Epidermal melanocyte (primary cell): ENCODE measurements at regions not wholly inside any gene's neighbourhood (a gene's known extent, or its start where the extent isn't known, plus 50 kb on each side); places are given as distances from the start of the nearest gene placed in this dataset.

Source experiments
- DNase-seq: peaks from one replicate; pipeline ENCODE4 v3.0.0; 2011; ENCODE audit warnings: low spot score; ENCODE audit not compliant: insufficient read length

DNA sequence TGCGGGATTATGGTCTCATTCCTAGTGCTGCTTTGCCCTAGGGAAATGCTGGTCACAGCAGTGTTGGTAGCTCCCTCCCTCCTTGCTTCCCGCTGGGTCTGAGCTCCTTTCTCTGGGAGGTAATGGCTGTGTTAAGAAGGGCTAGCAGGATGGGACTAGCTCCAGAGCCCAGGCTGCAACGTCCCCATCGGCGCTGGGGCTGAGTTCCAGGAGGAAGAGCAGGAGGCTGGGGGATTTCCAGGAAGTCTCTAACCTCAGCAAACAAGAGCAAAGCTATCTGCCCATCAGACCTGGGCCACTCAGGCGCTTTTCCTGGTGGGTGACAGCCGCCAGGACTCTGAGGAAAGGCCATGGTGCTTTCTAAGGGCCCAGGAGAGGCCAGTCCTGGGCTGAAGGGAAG is 174.2 kb downstream of the DLL1 start:
- DNase-seq: no peak

DNA sequence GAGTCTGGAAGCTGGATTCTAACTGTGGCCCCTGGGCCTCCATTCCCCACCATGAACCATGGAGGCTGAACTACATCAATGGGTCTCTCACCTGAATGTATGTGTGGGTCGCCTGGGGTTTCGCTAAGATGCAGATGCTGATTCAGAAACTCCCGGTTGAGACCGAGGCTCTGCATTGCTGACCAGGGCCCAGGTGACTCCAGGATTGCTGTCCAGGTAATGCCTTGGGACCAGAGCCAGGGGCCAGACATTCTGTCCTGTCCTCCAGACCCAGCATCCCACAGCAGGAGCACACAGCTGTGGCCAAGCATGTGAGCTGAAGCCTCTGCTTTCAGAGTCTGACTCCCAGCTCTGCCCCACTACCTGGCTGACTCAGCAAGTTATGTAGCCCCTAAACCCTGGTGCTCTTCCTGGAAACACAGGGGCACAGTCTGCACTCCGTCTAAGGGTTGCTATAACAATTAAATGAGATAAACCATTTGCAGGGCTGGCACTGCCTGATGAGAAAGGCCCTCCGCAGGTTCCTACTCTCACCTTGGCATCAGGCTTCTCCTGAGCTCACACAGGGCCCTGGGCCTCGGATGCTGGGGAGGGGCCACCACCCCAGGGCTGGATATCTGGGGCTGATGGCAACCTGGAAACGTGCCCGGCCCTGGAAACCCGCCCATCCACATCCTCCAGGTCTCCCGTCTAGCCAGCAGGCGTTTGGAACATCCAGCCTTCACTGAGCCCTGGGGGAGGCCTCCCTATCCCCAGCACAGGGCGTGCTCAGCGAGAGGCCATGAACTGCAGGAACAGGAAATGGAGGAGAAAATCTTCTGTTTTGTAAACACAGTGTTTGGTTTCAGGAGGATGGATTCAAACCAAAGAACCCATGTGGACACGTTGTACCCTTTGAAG is 175.7 kb downstream of the DLL1 start:
- no peak for DNase-seq

DNA sequence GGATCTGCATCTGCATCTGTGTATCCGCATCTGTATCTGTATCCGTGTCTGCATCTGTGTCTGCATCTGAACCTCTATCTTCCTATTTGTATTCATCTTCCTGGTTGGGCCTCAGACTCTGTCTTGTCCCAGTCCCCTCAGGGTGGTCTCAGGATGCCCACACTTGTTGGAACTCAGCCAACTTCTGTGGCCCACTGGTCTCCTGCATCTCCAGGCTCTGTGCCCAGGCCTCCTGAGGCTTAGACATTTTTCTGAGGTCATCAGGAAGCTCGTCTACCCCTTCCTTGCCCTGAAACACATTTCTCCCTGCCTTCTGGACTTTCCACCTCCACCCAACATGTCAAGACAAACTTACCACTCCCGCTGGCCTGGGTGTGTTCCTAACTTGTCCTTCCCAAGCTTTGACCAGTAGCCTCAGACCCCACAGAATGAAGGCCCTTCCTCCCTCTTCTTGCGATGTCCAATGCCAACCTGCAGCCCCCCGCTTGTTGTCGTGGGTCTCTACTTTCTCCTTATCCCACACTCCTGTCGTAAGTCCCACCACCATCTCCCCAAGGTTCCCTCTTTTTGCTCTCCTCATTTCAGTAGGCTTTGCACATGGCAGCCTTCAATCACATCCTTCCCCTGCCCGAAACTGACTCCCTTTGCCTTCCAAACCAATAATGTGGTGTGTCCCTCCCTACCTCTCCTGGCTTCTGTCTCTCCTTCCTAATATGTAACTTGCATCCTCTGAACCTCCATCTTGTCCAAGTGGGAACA is 176.5 kb downstream of the DLL1 start:
- DNase-seq: no peak

DNA sequence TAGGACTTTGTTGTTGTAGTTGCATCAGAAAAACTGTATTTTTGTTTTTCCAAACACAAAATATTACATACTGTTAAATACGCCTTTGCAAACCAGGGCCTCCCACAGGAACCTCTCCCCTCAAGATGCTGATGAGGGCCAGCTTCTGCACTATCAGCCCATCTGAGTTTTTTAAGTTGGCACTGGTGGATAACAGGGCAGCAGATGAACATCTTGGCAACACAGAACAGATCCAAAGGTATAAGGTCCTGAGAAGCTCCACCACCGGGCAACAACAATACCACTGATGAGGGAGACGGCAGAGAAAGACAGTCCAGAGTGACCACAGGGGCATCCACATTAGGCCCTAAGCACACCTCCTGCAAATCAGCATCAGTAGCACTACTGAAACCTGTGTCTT is 177.7 kb downstream of the DLL1 start:
- no peak for DNase-seq

DNA sequence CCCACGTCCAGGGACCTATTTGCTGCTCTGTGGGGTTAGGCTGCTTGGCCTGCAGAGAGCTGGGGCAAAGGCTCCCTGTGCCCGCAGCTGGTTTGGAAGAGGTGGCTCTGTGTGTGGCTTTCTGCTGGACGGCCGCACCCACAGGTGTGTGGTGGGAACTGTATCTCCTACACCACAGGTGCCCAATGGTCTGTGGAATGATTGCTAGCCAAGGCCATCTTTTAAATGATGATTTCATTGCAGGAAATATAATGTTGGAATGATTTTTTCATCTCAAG is 178.4 kb downstream of the DLL1 start:
- no peak for DNase-seq

DNA sequence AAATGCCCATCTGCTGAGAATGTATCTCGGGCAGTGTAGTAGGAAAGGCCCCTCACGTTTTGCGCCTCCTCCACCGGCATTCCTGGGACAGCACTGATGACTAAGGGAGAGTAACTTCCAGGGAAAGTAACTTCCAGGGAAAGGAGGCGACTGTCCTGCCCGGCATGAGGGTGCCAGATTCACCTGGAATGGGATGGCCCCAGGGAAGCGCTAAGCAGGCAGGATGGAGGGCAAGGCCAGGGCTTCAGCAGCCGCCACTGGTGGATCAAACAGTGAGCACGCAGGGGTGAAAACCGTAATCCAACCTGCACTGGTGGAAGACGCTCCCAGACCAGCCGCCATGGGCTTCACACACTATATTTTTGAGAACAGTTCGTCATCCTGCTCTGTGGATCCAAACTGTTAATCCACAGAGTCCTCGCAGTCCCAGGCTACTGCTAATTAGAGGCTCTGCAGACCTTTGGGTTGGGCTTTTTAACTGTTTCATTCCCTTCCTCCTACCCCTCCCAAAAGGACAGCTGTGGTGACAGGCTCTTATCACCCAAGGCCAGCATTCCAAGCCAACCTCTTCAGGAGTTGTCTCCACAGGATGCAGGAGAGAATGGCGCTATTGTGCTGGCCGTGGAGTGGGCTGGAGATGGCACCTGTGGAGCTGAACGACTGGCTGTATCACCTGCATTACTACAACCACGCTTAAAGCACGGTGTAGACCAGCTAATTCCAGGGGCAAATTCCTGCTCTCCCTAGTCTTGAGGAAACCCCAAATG is 178.9 kb downstream of the DLL1 start:
- no peak for DNase-seq

DNA sequence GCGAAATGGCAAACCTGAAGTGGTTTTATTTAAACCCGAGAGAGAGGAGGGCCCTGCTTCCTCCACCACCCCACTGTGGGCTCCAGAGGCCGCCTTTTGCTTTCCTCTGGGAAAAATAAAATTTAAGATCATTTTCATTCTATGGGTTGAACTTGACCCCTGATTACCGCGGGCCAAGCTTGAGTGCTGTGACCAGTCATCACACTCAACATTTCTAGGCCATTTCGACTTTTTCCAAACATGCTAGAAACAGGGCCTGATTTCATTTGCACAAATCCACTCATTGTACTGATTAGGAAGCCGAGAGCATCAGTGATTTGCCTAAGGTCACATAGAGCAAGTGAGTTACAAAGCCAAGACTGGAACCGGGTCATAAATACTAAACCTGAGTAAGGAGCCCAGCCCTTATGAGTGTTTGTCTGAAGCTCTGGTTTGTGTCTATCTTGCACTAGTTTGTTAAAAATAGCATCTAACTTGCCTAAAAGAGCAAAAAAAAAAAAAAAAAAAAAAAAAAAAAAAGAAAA is 179.7 kb downstream of the DLL1 start:
- no peak for DNase-seq

DNA sequence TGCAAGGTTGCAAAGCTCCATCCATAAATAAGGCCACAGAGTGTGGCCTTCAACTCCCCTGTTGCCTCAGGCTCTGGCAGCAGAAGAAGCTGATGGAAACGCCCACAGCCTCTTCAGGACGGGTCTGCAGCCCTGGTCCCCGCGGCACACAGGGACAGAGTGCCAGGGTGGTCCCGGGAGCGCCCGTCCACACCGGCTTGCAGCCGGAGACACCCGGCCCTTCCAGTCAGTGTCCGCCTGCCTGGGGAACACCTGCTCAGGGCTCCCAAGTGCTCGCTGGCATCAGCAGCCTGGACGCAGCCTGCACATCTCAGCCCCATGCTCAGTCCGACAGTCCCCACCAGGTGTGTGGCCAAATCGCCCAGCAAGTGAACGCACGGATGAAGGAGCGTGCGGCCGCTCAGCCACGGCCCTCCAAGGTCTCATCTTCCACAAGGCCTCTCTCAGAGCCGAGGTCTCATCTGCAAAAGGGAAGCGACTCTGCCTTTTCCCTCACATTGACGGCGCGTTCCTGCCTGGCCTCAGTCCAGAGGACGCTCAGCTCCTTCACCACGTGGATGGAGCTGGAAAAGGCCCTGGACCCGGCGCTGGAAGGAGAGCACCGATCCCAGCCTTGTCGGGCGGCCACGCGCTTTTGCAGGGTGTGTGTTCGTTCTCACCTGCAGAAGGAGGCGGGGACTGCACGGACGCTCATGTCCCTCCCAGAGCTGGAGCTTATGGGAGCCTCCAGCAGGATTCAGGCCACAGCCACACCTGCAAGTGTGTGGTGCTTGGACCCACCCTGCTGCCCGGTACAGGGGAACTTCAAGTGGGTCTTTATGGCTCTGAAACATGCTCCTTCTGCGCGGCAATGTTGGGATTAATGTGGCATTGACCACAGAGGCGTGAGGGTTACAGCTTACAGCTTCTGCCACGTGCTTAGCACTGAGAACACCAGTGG is 180.4 kb downstream of the DLL1 start:
- no peak for DNase-seq

DNA sequence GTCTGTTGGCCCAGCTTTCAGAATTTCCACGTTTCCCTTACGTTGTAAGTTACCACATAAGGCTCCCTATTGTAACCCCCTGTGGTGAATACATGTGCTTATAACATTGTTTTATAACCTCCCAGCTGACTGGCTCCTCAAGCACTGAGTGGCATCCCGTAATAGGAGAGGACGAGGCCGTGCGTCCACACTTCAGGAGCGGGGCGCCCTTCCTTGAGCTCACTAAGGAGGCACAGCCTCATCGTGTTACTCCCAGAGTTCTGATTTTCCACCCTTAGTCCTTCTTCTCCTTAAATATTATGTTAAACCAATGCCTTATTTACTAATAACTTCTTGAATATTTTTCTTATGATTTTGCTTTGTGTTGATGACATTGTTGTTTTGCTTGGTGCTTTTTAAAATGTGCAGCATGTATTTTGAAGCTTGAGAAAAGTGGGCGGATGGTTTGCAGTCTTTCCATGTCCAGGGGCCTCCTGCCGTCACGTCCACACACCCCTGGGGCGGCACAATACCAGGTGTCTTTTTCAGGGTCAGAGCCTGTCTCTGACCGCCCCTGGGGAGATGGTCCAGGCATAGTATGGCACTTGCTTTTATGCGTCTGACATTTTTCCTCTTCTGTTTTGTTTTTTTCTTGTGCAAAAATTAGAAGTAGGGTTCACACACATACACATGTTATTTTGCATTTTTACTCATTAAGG is 181.8 kb downstream of the DLL1 start:
- DNase-seq: no peak

DNA sequence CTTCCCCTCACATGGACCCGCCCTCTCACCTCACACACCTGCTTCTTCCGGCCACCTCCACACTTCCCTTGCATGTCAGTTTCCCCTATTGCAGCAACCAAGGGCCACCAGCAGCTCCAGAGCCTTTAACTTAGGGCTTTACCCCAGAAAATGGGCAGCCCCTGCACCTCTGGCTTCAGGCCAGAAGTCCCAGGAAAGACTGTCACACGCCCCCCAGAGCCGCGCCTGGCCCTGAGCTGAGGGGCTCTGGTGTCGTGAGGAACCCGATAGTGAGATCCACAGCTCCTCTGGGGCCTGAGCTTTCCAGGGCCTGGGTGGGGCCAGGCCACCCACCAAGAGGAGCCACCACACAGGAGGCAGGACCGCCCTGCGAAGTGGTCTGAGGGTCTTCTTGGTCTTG is 182.4 kb downstream of the DLL1 start:
- no peak for DNase-seq

DNA sequence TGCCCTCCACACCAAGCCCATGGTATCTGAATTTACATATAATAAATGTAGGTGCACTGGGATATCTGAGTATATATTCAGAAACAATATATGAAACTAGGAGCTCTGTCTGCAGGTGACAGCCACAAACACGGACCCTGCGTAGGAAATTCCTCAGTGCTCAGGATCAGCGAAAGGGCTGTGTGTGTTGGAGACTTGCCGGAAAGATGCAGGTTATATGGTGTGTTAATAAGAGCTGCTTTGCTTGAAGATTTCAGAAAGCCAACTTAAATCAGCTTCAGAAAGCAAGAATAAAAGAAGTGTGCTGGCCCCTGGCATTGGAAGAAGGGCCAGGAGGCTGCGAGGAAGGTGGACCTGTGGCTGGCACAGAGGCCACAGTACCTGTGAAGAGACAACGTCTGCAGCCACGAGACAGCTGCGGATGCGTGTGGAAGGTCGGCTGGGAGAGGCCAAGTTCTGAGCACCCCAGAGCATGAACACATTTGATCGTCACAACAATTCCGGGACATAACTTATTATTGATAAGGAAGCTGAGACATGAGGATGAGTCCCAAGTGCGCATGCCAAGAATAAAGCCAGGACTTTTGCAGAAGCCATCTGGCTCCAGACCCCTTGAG is 183.2 kb downstream of the DLL1 start:
- no peak for DNase-seq

DNA sequence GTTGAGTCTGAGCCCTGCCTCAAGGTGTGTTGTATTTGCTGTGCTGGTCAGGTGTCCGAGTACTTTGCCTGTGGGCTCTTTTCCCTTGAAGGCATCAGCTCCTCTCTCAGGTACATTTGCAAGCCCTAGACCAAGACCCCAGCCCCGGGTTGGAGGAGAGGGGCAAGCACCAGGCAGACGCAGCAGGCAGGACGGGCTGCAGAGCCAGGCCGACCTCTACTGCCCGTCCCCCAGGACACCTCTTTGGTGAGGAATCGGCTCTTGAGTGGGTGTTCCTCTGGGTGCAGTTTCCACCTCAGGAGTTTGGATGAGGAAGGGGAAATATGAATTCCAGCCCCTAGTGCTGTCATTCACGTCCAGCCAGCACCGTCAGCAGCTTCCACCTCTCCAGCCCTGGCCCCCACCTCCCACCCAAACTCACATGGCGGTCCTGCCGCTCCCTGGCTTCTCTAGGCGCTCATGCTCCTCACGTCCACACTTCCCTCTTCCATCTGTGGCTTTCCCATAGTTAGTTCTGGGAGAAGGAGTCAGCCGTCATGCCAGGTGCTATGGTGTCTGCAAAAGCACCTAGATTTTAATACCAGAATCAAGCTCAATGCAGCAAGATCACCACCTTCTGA is 183.9 kb downstream of the DLL1 start:
- no peak for DNase-seq

DNA sequence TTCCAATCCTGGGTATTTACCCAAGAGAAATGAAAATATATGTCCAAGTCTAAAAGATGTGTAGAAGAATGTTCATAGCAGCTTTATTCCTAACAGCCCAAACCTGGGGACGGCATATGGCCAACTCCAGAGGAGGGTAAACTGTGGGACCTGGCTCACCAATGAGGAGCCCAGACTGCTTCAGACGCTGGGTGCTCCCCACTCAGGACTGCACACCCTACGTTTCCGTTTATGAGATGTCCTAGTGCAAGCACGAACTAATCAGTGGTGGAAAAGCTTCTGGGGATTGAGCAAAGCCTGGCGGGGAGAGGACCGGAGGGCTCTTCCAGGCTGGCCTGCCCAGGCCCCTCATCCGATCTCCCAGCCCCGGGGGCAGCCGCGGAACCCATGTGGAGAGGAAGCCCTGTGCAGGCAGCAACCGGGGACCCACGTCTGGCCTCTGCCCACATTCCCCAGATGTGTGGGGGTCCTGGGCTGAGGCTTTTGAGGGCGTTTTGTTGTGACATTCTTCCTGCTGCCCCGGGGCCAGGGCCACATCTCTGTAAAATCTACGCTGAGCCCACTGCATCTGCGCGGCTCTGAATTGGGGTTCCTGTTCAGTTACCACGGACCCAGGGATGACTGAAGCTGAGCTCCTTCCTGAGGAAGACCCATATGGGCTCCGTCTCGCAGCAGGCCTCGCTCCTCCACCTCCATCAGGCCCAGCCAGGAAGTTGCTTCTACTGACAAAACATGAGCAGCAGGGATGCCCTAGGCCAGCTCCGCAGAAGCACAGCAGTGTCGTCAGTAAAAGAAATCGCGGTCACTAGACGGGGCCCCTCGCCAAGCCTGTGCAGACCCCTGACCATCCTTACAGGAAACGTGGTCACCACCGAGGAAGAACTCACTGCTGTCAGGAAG is 188.0 kb downstream of the DLL1 start:
- no peak for DNase-seq

DNA sequence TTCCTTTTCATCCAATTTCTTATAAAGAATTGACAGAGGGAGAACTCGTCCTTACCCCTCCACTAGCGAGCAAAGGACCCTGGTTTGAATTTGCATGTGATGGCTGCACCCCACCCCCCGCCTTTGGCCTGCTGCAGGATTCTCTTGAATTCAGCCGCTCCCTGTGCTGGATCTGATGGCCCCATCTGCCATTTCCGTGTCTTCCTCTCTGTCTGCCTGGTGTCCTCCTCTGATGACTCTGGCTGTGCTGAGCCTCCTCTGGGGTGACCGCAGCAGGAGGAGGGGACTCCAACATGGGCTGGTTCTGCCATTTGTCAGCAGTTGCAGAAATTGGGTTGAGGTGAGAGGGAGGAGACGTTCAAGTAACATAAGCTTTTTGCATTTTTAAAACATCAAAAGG is 188.8 kb downstream of the DLL1 start:
- DNase-seq: no peak

DNA sequence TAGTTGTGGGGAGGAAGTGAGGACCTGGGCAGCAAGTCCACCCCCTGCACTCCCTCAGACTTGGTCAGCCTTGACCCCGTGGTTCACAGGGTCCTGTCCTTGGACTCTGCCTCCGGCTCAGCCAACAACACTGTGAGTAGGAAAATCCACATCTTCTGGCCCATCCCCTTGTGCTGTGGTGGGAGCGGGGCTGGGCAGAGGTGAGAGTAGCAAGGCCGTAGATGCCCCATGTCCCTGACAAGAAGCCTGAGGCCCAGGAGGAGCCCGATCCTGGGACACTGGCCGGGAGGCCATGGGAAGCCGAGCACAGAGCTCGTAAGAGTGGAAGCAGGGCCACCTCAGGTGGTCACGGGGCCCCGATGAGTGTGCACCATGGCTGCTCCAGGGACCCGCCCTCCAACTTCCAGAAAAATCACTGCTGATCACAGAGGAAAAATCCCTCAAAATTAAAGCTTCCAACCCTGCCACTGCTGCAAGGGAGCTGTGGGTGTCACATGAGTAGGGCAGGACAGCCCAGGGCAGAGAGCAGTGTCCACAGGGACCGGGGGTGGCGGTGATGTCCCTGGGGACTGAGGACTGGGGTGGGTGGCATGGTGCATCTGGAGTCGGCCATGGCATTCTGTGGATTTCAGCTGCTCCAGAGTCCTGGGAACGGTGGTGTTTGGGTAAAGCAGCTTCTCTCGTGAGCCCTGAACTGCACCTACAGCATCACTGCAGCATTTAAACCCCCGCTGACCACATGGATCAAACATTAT is 189.4 kb downstream of the DLL1 start:
- DNase-seq: no peak

DNA sequence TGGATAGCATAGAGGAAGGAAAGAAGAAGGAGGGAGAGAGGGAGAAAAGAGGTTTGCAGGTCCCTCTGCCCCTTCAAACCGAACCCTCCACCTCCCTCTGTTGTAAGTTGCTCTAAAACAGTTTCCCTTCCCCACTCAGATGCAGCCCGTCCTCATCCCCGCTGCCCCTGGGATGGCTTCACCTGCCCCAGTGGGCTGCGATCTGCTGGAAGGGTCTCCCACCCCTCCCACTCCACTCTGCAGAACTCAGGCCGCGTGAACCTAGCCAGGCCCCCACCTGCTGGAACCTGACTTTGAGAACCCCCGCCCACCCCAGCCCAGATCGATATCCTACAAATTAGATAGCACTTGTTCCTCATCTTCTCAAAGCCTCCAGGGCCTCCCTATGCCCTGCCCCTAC is 190.8 kb downstream of the DLL1 start:
- DNase-seq: no peak

DNA sequence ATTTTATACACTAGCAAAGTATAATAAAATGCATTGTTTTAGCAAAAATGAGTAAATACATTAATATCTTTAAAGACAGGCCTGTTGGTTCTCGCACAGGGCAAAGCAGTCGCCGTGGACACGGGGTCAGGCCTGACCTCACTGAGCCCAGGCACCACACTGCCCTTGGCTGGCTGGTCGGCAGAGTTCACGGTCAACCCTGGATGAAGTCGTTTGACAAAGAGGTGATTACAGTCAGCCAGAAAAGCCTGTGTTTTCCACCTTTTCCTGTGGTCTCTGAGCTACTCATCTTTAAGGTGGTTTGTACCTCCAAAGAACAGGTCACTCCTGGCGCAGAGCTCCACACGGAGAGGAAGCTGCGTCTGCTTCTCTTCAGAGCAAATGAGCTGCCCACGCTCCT is 191.5 kb downstream of the DLL1 start:
- DNase-seq: no peak
